ENCODE measurements at regions not wholly inside any gene's neighbourhood (a gene's known extent, or its start where the extent isn't known, plus 50 kb on each side); places are given as distances from the start of the nearest gene placed in this dataset.
A peak's percentile ranks its signal among the peaks of the same experiment; 100 is the strongest.

DNA sequence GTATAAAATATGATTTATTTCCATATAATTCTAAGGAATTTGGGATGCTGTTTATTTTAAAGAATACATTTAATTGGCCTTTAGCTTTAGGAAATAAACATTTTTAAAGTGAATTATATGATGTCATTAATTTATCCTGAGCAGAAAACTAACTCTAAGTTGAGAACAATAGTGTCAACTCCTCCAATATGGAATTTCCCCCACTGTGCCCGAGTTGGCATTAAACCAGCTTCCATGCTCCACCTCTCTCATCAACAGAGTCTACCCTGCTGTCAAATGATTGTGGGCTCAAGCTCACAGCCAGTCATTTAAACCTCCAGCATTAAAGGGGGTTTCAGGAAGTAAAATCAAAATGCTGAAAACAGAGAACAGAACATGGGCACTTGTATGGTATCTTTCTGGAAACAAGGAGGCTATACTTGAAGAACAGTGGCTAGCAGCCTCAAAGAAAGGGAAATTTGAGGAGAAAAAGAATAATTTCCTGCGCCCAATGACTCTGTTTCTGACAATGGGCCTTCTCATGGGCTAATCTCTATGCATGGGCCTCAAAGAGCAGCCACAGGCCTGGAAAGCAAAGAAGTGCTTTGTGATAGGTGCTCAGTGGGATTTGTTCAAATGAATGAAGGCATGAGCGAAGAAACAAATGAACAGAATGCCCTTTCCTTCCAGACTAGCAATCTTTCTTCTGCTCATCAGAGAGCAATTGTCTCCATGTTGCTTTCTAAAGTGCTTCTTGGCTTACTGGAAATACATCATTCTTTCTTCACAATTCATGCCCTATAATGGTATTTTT is 252.8 kb downstream of the MTX2 start:
- H3K27me3 ChIP-seq (ENCODE audit: insufficient read depth, low read length) = no peaks in the 10 kb centered on the region
- H3K36me3 ChIP-seq (ENCODE audit: insufficient read depth, low read length) = no peaks in the 10 kb centered on the region

DNA sequence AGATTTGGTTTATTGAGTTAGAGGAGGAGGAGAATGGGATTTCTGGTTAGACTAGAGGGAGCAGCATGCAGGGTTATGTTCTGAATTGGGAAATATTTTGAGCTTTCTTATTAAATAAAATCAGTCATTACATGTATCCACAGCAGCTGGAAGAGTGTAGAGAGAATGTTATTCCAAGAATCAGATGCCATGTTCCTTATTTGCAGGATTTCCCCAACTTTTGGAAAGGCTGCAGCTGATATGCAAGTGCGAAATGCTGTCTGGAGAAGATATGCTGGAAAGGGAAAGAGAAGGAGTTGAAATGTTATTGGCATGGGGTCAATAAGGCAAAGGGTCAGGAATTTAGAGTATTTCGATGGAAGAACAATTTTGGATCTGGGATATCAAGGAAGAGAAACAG is 255.8 kb downstream of the MTX2 start:
- H3K36me3 ChIP-seq (ENCODE audit: insufficient read depth, low read length) = no peaks in the 10 kb centered on the region
- no peak overlapping the region for H2AFZ ChIP-seq (ENCODE audit: low read length, unreplicated experiment)
- H3K27ac ChIP-seq (ENCODE audit: low read depth, low read length) = no peak overlapping the region
- H3K4me1 ChIP-seq (ENCODE audit: control insufficient read depth, insufficient read depth, low read length, unreplicated experiment) = no peaks in the 10 kb centered on the region
- H3K4me3 ChIP-seq (ENCODE audit: low read depth, low read length) = no peak overlapping the region
- peaks cover 7% of the 10 kb centered on the region for H3K27me3 ChIP-seq (ENCODE audit: insufficient read depth, low read length)
- H3K79me2 ChIP-seq (ENCODE audit: control insufficient read depth, insufficient read depth, low read length, unreplicated experiment) = no peaks in the 10 kb centered on the region

More for the DNA sequence above, 252.8 kb downstream of the MTX2 start:
- no peak overlapping the region for H3K27ac ChIP-seq (ENCODE audit: low read depth, low read length)
- H3K4me3 ChIP-seq (ENCODE audit: low read depth, low read length) = no peak overlapping the region
- no peaks in the 10 kb centered on the region for H3K79me2 ChIP-seq (ENCODE audit: control insufficient read depth, insufficient read depth, low read length, unreplicated experiment)
- no peaks in the 10 kb centered on the region for H3K4me1 ChIP-seq (ENCODE audit: control insufficient read depth, insufficient read depth, low read length, unreplicated experiment)
- H2AFZ ChIP-seq (ENCODE audit: low read length, unreplicated experiment) = no peak overlapping the region

GRCh38 chr2:176526995-176527901 is 258.0 kb downstream of the MTX2 start:
- Histone ChIP-seq H3K4me1 (ENCODE audit: control insufficient read depth, insufficient read depth, low read length, unreplicated experiment) (no peaks in the 10 kb centered on the region), H3K27me3 (ENCODE audit: insufficient read depth, low read length) (peaks cover 7% of the 10 kb centered on the region), H3K27ac (ENCODE audit: low read depth, low read length) (no peak overlapping the region), H3K79me2 (ENCODE audit: control insufficient read depth, insufficient read depth, low read length, unreplicated experiment) (no peaks in the 10 kb centered on the region), H3K36me3 (ENCODE audit: insufficient read depth, low read length) (no peaks in the 10 kb centered on the region), H2AFZ (ENCODE audit: low read length, unreplicated experiment) (peak overlapping the region; percentile 17), H3K4me3 (ENCODE audit: low read depth, low read length) (no peak overlapping the region)

GRCh38 chr2:176531608-176532007 is 262.4 kb downstream of the MTX2 start:
- no peak overlapping the region for H3K27ac ChIP-seq (ENCODE audit: low read depth, low read length)
- peaks cover 7% of the 10 kb centered on the region for H3K27me3 ChIP-seq (ENCODE audit: insufficient read depth, low read length)
- no peak overlapping the region for H2AFZ ChIP-seq (ENCODE audit: low read length, unreplicated experiment)
- H3K36me3 ChIP-seq (ENCODE audit: insufficient read depth, low read length) = no peaks in the 10 kb centered on the region
- H3K4me1 ChIP-seq (ENCODE audit: control insufficient read depth, insufficient read depth, low read length, unreplicated experiment) = peaks cover 14% of the 10 kb centered on the region
- H3K4me3 ChIP-seq (ENCODE audit: low read depth, low read length) = no peak overlapping the region
- H3K79me2 ChIP-seq (ENCODE audit: control insufficient read depth, insufficient read depth, low read length, unreplicated experiment) = no peaks in the 10 kb centered on the region

DNA sequence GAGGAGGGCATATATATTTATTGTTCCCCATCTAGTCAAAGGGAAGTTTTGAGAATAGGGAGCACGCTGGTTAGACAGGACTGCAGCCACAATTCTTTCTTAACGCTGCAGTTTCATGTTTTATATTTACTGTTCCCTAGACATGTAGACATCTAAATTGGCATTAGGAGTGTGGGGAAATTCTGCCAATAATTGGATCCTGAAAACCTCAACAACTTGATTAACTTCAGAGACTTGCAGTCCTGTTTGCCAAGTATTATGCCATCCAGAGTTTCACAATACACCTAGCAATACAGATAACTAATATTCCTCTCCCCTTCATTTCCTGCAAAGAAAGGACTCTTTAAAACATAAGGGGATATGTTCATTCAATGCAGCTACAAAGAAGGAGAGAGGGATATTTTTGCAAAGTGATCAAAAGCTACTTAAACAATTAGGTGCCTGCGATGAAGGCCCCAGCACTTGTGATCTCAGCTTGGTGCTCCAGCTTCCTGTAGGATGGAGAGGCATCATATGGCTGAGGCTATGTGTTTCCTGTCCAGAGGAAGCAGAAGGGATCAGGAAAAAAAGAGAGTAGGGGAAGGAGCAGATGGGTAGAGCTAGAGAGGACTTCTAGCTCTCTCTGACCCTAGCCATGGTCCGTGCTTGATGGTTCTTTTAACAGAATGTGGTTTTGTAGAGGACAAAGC is 264.4 kb downstream of the MTX2 start:
- no peak overlapping the region for H3K27ac ChIP-seq (ENCODE audit: low read depth, low read length)
- H3K27me3 ChIP-seq (ENCODE audit: insufficient read depth, low read length) = peaks cover under 1% of the 10 kb centered on the region
- H3K79me2 ChIP-seq (ENCODE audit: control insufficient read depth, insufficient read depth, low read length, unreplicated experiment) = no peaks in the 10 kb centered on the region
- no peaks in the 10 kb centered on the region for H3K36me3 ChIP-seq (ENCODE audit: insufficient read depth, low read length)
- H3K4me1 ChIP-seq (ENCODE audit: control insufficient read depth, insufficient read depth, low read length, unreplicated experiment) = peaks cover 14% of the 10 kb centered on the region
- H2AFZ ChIP-seq (ENCODE audit: low read length, unreplicated experiment) = no peak overlapping the region
- no peak overlapping the region for H3K4me3 ChIP-seq (ENCODE audit: low read depth, low read length)

DNA sequence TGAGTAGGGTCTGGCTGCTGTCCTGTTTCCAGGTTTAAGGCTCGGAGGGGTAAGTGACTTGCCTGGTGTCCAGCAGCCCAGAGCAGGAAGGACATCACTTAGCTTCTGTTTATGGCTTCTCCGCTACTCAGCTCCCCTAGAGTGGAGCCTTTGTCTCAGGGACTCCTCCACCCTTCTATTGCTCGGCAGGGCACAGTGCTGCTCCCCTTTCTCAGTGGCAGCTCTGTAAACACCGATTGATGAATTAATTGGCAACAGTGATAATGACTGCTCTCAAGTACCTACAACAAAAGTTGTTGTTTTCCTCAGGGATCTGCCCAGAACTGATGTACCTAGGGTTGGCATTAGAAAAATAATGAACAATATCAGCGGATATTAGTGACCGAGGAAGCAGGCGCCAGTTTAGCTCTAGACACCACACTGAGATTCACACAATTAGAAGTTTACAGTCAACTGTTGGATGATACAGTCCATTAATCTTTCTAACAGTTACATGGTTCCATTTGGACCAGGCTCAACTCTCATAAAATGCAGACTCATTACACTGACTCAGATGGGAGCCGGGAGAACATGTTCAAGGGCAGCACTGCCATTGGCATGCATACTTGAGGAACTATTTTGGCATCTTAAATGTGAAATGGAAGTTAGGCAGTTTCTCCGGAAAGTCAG is 265.7 kb downstream of the MTX2 start:
- Histone ChIP-seq H3K79me2 (ENCODE audit: control insufficient read depth, insufficient read depth, low read length, unreplicated experiment) (no peaks in the 10 kb centered on the region), H3K27ac (ENCODE audit: low read depth, low read length) (peak overlapping the region; percentile 60)

GRCh38 chr2:176535467-176536113 is 266.3 kb downstream of the MTX2 start:
- Histone ChIP-seq H3K27me3 (ENCODE audit: insufficient read depth, low read length) (no peaks in the 10 kb centered on the region), H3K79me2 (ENCODE audit: control insufficient read depth, insufficient read depth, low read length, unreplicated experiment) (no peaks in the 10 kb centered on the region), H3K4me1 (ENCODE audit: control insufficient read depth, insufficient read depth, low read length, unreplicated experiment) (peaks cover 14% of the 10 kb centered on the region), H3K27ac (ENCODE audit: low read depth, low read length) (peak overlapping the region; percentile 60), H3K4me3 (ENCODE audit: low read depth, low read length) (peak overlapping the region; percentile 28; the same call in 1 of the 2 replicates), H3K36me3 (ENCODE audit: insufficient read depth, low read length) (no peaks in the 10 kb centered on the region), H2AFZ (ENCODE audit: low read length, unreplicated experiment) (no peak overlapping the region)

More for the DNA sequence above, 265.7 kb downstream of the MTX2 start:
- H2AFZ ChIP-seq (ENCODE audit: low read length, unreplicated experiment) = no peak overlapping the region
- H3K4me3 ChIP-seq (ENCODE audit: low read depth, low read length) = peak overlapping the region; percentile 28; the same call in 1 of the 2 replicates
- no peaks in the 10 kb centered on the region for H3K36me3 ChIP-seq (ENCODE audit: insufficient read depth, low read length)
- peaks cover 14% of the 10 kb centered on the region for H3K4me1 ChIP-seq (ENCODE audit: control insufficient read depth, insufficient read depth, low read length, unreplicated experiment)
- no peaks in the 10 kb centered on the region for H3K27me3 ChIP-seq (ENCODE audit: insufficient read depth, low read length)

GRCh38 chr2:176536439-176537133 is 267.3 kb downstream of the MTX2 start:
- Histone ChIP-seq H3K4me3 (ENCODE audit: low read depth, low read length) (no peak overlapping the region), H3K27ac (ENCODE audit: low read depth, low read length) (no peak overlapping the region), H2AFZ (ENCODE audit: low read length, unreplicated experiment) (no peak overlapping the region), H3K27me3 (ENCODE audit: insufficient read depth, low read length) (no peaks in the 10 kb centered on the region), H3K36me3 (ENCODE audit: insufficient read depth, low read length) (no peaks in the 10 kb centered on the region), H3K4me1 (ENCODE audit: control insufficient read depth, insufficient read depth, low read length, unreplicated experiment) (peaks cover 14% of the 10 kb centered on the region), H3K79me2 (ENCODE audit: control insufficient read depth, insufficient read depth, low read length, unreplicated experiment) (no peaks in the 10 kb centered on the region)

GRCh38 chr2:176537932-176538331 is 268.7 kb downstream of the MTX2 start:
- peaks cover 14% of the 10 kb centered on the region for H3K4me1 ChIP-seq (ENCODE audit: control insufficient read depth, insufficient read depth, low read length, unreplicated experiment)
- H2AFZ ChIP-seq (ENCODE audit: low read length, unreplicated experiment) = no peak overlapping the region
- no peak overlapping the region for H3K4me3 ChIP-seq (ENCODE audit: low read depth, low read length)
- no peaks in the 10 kb centered on the region for H3K79me2 ChIP-seq (ENCODE audit: control insufficient read depth, insufficient read depth, low read length, unreplicated experiment)
- no peaks in the 10 kb centered on the region for H3K27me3 ChIP-seq (ENCODE audit: insufficient read depth, low read length)
- H3K27ac ChIP-seq (ENCODE audit: low read depth, low read length) = no peak overlapping the region
- H3K36me3 ChIP-seq (ENCODE audit: insufficient read depth, low read length) = no peaks in the 10 kb centered on the region

Data from ACC112 (cell line).